GM19193 (cell line): ENCODE measurements at regions not wholly inside any gene's neighbourhood (a gene's known extent, or its start where the extent isn't known, plus 50 kb on each side); places are given as distances from the start of the nearest gene placed in this dataset.

Experiments
- POLR2A ChIP-seq: IDR thresholded peaks from 4 replicates; pipeline ENCODE4 v1.6.1; 2011; ENCODE audit not compliant: insufficient read depth, insufficient read length; ENCODE audit errors: extremely low read depth

DNA sequence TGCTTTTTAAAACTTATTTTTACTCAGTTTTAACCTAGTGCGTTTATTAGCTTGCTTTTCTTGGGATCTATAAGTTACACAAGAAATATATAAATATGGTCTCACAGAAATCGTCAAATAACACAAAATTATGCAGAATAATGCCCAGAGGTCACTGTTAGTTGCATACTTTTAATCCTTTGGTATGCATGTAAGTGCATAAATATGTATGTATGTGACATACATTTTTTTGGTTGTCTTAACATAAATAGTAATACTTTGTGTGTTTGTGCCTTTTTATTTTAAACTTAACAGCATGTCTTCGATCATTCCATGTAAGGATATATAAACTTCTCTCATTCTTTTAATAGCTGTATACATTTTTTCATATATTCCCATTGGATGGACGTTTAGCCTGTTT is 459.6 kb downstream of the PCNX1 start:
- no peak for TF ChIP-seq POLR2A

DNA sequence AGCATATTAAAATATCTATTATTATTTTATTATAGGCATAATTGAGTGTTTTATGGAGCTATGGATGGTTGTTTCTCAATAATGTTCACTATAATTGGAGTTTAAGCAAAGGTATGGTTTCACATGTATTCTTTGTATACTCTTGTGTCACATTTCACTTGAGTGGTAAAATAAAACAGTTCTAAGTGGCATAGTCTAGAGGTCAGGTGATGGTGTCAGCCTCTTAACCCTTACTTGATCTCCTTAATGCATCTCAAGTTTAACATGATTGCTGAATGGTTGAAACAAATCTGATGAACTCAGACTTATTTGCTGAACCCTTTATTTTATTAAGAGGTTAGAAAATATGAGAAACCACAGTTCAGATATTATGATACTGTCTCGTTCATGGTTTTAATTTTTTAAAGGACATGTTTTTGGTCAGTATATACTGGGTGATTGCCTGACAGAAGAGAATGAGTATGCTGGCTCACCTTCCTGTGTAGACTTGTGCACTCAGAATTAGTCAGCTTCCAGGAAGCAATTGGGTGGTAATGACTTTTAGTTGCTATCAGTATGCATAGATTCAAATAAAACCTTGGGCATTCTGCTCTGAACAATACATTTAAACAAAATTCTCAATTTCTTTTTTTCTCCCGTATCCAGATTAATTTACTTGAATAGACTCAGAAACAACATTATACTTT is 464.6 kb downstream of the PCNX1 start:
- no peak for TF ChIP-seq POLR2A

- TF ChIP-seq POLR2A: no peak
Observed at GRCh38 chr14:71372411-71372838, 465.2 kb downstream of the PCNX1 start.

DNA sequence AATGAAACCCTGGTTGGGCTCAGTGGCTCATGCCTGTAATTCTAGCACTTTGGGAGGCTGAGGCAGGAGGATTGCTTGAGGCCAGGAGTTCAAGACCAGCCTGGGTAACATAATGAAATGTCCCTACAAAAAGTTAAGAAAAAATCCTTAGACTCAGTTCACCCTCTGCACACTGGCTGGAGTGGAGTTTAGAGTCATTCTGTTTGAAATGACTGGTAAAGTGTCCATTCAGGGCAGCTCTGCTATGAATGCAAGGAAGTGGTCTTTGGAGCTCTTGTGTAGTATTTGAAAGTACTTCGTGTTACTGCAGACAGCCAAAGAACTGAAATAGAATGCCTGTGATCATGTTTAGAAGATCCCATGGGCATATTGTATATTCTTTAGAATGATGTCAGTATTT is 466.5 kb downstream of the PCNX1 start:
- TF ChIP-seq POLR2A: no peak

DNA sequence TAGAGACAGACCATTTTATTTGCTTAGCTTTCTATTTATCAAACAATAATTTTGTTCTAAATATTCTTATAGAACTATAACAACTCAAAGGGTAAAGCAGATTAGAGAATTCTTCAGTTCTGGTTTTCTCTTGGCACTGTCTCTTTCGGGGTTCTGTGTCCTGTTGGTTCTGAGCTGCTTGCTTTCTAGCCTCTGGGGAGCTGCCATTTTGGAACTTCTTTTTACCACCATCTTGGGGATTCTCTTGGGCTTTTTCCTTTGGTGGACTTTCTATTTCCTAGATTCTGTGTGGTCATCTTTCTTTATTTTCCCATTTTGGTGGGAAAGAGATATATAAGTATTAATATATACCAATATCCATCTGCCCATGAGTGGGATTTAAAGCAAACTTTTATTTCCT is 467.7 kb downstream of the PCNX1 start:
- TF ChIP-seq POLR2A: no peak

GRCh38 chr14:71377099-71377498 is 469.8 kb downstream of the PCNX1 start:
- no peak for TF ChIP-seq POLR2A

- TF ChIP-seq POLR2A: no peak
Observed at GRCh38 chr14:71380271-71380670, 473.0 kb downstream of the PCNX1 start.

DNA sequence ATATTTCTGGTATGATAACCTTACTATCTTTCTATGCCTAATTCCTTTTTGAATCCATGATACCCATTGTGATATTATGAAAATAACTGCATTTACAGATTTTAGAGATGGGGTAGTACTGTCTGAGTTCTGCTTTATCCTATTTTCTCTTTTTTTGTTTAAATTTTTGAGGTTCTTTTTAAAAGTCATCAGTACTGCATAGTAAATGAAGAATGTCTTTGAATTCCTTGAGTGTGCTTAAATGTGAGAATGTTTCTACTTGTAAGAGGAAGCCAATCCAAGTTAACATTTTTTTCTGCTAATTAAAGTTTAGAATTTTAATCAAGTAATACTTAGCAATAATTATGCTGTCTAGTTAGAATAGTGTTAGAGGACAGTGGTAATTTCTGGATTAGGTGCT is 474.6 kb downstream of the PCNX1 start:
- no peak for TF ChIP-seq POLR2A

- no peak for TF ChIP-seq POLR2A
Observed at GRCh38 chr14:71382315-71382714, 475.1 kb downstream of the PCNX1 start.

- TF ChIP-seq POLR2A: no peak
Observed at GRCh38 chr14:71383510-71383909, 476.3 kb downstream of the PCNX1 start.

DNA sequence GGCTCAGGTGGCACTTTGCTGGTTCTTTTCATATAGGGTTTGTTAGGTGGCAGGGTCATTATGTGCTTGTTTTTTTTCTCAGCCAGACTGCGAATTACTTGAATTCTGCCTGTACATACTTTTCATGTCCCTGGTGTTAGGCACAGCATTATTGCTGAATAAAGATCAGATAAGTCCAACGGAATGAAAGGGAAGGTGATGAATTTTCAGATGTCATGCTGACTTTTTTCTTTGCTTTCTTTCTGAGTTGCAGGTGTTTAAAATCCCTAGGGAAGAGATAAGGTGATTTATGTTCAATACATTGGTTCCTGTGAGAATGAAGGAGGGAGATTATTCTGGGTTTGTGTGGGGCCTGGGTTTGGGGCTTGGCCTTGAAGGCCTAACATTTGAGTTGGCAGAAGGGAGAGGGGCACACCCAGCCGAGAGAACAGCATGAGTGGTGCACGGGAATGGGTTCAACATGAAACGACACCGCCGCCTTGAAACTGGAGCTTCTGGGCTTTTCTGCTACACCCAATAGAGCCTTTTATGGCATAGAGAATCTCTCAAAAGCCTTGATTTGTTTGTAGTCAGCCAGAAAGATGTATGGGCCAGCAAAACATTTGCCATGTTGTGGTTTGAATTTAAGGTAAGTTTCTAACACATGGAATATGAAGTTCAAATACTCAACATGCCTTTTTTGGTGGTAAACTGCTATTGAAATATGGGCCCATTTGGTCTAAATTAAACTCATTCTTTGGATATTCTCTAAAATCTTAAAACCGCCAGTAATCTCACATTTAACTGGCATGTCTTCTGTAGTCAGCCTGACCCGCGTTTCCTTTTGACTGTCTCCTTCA is 477.0 kb downstream of the PCNX1 start:
- TF ChIP-seq POLR2A: no peak

DNA sequence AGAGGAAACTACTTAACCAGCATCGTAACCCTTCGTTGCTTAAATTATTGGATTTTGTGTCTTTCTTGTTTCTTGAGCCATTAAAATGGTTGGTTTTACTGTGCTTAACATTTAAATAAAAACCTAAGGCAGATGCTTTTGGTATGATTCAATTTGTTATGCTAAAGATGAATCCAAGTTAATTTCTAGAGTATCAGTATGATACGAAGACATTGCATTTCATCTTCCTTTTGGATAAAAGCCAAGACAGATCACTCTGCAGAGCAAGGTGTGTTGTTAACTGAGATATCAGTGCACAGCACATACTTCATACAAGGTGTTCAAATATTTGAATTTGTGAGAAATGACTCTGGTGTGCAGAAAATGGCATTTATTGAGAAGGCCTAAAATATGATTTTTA is 480.5 kb downstream of the PCNX1 start:
- no peak for TF ChIP-seq POLR2A

DNA sequence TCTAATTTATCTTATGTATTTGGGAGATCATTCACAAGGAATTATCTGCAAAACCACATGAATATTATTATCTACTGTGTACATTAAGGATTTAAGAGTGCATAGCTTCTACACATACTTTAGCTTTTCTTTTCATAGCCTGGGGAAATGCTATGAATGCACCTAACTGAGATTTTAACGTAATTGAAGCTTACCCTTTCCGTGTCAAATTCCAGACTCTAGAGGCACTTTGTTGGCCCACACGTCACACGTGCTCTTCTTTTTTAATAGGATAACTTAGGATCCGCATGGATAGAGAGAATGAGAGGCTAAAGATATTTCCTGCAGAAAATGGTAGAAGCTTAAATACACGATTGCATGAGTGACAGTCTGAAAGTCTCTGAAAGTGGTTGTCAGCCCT is 481.1 kb downstream of the PCNX1 start:
- TF ChIP-seq POLR2A: no peak

DNA sequence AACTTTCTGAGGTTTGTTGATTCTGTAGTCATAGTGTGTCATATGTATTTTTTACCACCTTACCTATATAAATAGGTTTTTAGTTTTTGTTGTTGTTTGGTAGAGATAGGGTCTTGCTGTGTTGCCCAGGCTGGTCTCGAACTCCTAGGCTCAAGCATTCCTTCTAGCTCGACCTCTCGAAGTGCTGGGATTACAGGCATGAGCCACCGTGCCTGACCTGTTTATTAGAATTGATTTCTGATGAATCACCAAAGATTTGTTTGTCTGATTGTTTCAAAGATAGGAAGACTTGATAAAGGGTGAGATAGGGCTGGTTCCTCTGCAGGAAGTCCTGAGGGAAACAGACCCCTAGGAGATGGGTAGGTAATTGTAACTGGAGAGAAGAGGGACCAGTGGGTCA is 481.6 kb downstream of the PCNX1 start:
- no peak for TF ChIP-seq POLR2A

DNA sequence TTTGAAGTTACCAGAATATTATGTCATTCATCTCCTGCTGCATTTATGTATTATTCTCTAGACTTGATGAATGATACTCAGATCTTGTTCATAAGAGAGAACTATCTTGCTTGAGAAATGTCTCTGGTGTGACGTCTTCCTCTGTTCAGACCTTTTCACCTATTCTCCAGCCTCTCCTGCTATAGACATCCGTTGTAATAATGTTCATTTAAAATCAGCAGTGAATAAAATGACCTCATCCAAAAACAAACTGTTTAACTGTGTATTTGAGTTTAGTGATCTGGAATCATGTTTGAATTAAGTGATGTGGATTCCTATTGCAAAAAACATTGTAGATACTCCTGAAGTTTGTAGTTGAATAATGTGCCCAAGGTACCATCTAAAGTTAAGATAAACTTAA is 487.1 kb downstream of the PCNX1 start:
- no peak for TF ChIP-seq POLR2A

DNA sequence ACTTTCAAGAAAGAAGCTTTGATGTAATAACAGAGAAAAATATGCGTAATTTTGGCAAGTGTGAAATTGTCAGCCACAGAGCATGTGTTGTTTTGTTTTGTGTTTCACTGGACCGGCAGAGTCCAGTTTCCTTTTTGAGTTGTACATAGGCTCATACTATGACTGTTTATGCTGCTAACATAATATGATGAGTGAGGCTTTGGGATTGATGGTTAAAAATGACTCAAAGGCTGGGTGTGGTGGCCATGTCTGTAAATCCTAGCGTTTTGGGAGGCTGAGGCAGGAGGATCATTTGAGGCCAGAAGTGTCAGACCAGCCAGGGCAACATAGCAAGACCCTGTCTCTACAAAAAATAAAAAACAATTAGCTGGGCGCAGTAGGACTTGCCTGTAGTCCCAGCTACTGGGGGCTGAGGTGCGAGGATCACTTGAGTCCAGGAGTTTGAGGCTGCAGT is 487.9 kb downstream of the PCNX1 start:
- TF ChIP-seq POLR2A: no peak
